ENCODE measurements at regions not wholly inside any gene's neighbourhood (a gene's known extent, or its start where the extent isn't known, plus 50 kb on each side); places are given as distances from the start of the nearest gene placed in this dataset.
A peak's percentile ranks its signal among the peaks of the same experiment; 100 is the strongest.

GRCh38 chr4:165684177-165684805 is 188.7 kb upstream of the TLL1 start:
- H3K27me3 ChIP-seq (ENCODE audit: control insufficient read depth, insufficient read depth, low read length), result no peaks in the 10 kb centered on the region
- no peak for FAIRE-seq
- no peaks in the 10 kb centered on the region for H3K36me3 ChIP-seq (ENCODE audit: control insufficient read depth, insufficient read depth, low read length)
- TF ChIP-seq, protein P1, sequence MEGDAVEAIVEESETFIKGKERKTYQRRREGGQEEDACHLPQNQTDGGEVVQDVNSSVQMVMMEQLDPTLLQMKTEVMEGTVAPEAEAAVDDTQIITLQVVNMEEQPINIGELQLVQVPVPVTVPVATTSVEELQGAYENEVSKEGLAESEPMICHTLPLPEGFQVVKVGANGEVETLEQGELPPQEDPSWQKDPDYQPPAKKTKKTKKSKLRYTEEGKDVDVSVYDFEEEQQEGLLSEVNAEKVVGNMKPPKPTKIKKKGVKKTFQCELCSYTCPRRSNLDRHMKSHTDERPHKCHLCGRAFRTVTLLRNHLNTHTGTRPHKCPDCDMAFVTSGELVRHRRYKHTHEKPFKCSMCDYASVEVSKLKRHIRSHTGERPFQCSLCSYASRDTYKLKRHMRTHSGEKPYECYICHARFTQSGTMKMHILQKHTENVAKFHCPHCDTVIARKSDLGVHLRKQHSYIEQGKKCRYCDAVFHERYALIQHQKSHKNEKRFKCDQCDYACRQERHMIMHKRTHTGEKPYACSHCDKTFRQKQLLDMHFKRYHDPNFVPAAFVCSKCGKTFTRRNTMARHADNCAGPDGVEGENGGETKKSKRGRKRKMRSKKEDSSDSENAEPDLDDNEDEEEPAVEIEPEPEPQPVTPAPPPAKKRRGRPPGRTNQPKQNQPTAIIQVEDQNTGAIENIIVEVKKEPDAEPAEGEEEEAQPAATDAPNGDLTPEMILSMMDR (IDR thresholded peaks at IDR 0.05; ENCODE audit: insufficient read depth, low read length, severe bottlenecking), result no peak
- DNase-seq (ENCODE audit: low read depth), result peak; percentile 93
- no peak overlapping the region for H3K4me3 ChIP-seq (ENCODE audit: low read depth, low read length)

- TF ChIP-seq, protein P1 (IDR thresholded peaks at IDR 0.05; ENCODE audit: insufficient read depth, low read length, severe bottlenecking), result no peak
- FAIRE-seq (peak; percentile 18), DNase-seq (ENCODE audit: low read depth) (no peak)
- no peaks in the 10 kb centered on the region for H3K36me3 ChIP-seq (ENCODE audit: control insufficient read depth, insufficient read depth, low read length)
- no peaks in the 10 kb centered on the region for H3K27me3 ChIP-seq (ENCODE audit: control insufficient read depth, insufficient read depth, low read length)
- no peak overlapping the region for H3K4me3 ChIP-seq (ENCODE audit: low read depth, low read length)
Observed at GRCh38 chr4:165686756-165687155, 186.3 kb upstream of the TLL1 start.

DNA sequence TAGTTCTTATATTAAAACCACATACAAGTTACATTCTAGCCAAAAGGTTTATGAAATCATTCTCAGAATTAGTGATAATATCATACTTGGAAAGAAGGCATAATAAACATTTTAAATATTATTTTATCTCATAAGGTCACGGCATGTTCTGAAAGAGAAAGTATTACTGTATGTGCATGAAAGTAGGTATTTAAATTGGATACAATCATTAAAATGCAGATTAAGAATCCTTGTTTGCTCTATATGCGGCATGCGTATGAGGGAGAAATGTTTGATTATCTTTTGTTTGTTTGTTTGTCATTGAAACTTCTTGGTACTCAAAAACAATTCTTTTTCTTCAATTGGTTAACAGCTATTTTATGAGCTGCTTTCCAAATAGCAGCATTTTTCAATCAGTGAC is 183.9 kb upstream of the TLL1 start:
- Histone ChIP-seq H3K4me3 (ENCODE audit: low read depth, low read length) (no peak overlapping the region), H3K27me3 (ENCODE audit: control insufficient read depth, insufficient read depth, low read length) (no peaks in the 10 kb centered on the region), H3K36me3 (ENCODE audit: control insufficient read depth, insufficient read depth, low read length) (no peaks in the 10 kb centered on the region)
- no peak for DNase-seq (ENCODE audit: low read depth)
- TF ChIP-seq, protein P1 (IDR thresholded peaks at IDR 0.05; ENCODE audit: insufficient read depth, low read length, severe bottlenecking), result no peak
- no peak for FAIRE-seq

DNA sequence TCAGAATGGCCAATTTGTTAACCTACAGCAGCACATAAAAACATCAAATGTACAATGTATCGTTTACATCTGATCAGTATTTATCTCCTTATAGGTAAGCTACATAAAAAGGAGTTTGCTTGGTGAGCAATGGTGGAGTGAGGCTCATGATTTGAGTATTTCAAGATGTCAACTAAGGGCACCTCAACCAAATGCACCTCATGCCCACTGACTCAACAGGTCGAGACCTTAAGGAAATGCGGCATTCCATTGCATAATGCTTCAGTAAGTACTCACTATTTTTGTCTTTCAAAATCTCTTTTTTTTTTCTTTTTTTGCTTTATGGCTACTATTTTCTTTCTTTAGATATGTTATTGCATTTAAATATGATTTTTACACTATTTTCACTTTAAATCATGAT is 181.0 kb upstream of the TLL1 start:
- Histone ChIP-seq H3K27me3 (ENCODE audit: control insufficient read depth, insufficient read depth, low read length) (no peaks in the 10 kb centered on the region), H3K4me3 (ENCODE audit: low read depth, low read length) (no peak overlapping the region), H3K36me3 (ENCODE audit: control insufficient read depth, insufficient read depth, low read length) (no peaks in the 10 kb centered on the region)
- TF ChIP-seq, protein P1 (IDR thresholded peaks at IDR 0.05; ENCODE audit: insufficient read depth, low read length, severe bottlenecking), result no peak
- FAIRE-seq (no peak), DNase-seq (ENCODE audit: low read depth) (peak; percentile 27)

DNA sequence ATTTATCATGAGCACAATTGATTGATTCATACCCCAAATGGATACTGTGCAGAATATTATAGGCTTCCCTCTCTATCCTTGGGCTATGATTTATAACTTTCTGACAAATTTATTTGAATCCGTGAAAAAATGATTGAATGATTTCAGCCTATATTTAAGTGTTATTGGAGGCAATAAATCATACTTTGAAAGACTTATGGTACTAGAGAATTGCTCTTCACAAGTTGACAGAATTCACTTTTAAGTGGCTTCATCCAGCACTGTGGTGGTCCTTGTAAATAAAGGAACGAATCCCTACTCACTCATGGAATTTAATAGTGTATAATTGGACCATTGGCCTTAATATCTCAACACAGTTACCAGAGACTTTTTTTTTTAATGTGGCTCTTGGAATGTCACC is 174.8 kb upstream of the TLL1 start:
- Histone ChIP-seq H3K27me3 (ENCODE audit: control insufficient read depth, insufficient read depth, low read length) (no peaks in the 10 kb centered on the region), H3K4me3 (ENCODE audit: low read depth, low read length) (no peak overlapping the region), H3K36me3 (ENCODE audit: control insufficient read depth, insufficient read depth, low read length) (no peaks in the 10 kb centered on the region)
- TF ChIP-seq, protein P1 (IDR thresholded peaks at IDR 0.05; ENCODE audit: insufficient read depth, low read length, severe bottlenecking), result no peak
- FAIRE-seq (no peak), DNase-seq (ENCODE audit: low read depth) (no peak)

- FAIRE-seq (no peak), DNase-seq (ENCODE audit: low read depth) (no peak)
- no peaks in the 10 kb centered on the region for H3K36me3 ChIP-seq (ENCODE audit: control insufficient read depth, insufficient read depth, low read length)
- no peaks in the 10 kb centered on the region for H3K27me3 ChIP-seq (ENCODE audit: control insufficient read depth, insufficient read depth, low read length)
- TF ChIP-seq, protein P1 (IDR thresholded peaks at IDR 0.05; ENCODE audit: insufficient read depth, low read length, severe bottlenecking), result no peak
- no peak overlapping the region for H3K4me3 ChIP-seq (ENCODE audit: low read depth, low read length)
Observed at GRCh38 chr4:165699055-165699454, 174.0 kb upstream of the TLL1 start.
